HG03469 (cell line): ENCODE measurements at regions not wholly inside any gene's neighbourhood (a gene's known extent, or its start where the extent isn't known, plus 50 kb on each side); places are given as distances from the start of the nearest gene placed in this dataset.
"Not testable (repeated sequence)": the region's sequence is repeated elsewhere in the genome, so short reads cannot be mapped to it uniquely, and the experiment has no call there.

Experiments used
- ATAC-seq: cut with Tn5 transposase; IDR thresholded peaks from one replicate; pipeline ENCODE4 v1.9.1; 2021; ENCODE audit warnings: mild to moderate bottlenecking, moderate library complexity, moderate number of reproducible peaks; ENCODE audit not compliant: unreplicated experiment

- no peak for ATAC-seq
These were observed 128.7 kb upstream of the COL5A2 start for GRCh38 chr2:189308056-189308790.

DNA sequence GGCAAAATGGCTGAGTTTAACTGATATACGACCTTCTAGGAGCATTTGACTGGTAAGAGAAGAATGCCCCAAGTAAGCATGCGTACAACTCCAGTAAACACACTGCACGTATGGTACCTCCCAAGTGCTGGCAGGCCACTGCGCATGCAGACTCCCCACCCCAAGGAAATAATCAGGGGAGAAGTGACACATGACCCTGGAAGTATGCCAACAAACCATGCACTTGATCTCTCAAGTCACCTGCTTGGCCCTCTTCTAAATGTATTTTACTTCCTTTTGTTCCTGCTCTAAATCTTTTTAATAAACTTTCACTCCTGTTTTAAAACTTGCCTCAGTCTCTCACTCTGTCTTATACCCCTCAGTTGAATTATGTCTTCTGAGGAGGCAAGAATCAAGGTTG is 129.8 kb upstream of the COL5A2 start:
- no peak for ATAC-seq

- ATAC-seq, result no peak
These were observed 129.1 kb upstream of the WDR75 start for GRCh38 chr2:189312211-189312610.

- ATAC-seq, result no peak
These were observed 128.6 kb upstream of the WDR75 start for GRCh38 chr2:189312643-189313042.

DNA sequence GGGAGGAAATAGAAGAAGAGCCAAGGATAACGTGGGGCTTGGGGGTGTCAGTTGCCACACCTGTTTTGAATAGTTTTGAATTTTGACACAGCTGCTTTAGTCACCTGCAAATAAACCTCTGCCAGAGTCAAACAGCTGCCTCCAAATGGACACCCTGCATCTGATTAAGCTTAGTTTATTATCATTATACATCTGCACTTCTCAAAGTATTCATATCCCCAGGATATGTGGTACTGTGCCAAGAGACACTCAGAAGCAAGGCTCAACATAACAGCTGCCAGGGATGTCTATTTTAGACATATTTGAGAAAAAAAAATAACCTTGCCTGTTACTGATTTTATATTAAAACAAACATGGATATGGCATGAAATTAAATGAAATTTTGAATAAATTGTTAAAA is 122.5 kb upstream of the WDR75 start:
- ATAC-seq, result no peak

DNA sequence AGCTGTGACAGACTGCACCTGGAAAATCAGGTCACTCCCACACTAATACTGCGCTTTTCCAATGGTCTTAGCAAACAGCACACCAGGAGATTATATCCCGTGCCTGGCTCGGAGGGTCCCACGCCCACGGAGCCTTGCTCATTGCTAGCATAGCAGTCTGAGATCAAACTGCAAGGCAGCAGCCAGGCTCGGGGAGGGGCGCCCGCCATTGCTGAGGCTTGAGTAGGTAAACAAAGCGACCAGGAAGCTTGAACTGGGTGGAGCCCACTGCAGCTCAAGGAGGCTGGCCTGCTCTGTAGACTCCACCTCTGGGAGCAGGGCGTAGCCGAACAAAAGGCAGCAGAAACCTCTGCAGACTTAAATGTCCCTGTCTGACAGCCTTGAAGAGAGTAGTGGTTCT is 121.8 kb upstream of the WDR75 start:
- ATAC-seq, result not testable (repeated sequence)

GRCh38 chr2:189327879-189328847 is 113.1 kb upstream of the WDR75 start:
- no peak for ATAC-seq

DNA sequence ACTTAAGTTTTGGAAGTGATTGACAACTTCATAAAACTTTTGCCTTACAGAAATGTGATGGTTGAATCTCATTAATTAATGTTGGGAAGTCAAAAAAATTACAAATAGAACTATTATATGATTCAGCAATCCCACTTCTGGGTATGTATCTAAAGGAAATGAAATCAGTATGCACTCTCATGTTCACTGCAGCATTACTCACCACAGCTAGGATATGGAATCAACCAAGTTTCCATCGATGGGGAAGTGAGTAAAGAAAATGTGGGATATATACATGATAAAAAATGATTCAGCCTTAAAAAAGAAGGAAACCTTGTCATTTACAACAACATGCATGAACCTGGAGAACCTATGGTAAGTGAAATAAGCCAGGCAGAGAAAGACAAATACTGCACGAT is 112.4 kb upstream of the WDR75 start:
- ATAC-seq, result no peak

DNA sequence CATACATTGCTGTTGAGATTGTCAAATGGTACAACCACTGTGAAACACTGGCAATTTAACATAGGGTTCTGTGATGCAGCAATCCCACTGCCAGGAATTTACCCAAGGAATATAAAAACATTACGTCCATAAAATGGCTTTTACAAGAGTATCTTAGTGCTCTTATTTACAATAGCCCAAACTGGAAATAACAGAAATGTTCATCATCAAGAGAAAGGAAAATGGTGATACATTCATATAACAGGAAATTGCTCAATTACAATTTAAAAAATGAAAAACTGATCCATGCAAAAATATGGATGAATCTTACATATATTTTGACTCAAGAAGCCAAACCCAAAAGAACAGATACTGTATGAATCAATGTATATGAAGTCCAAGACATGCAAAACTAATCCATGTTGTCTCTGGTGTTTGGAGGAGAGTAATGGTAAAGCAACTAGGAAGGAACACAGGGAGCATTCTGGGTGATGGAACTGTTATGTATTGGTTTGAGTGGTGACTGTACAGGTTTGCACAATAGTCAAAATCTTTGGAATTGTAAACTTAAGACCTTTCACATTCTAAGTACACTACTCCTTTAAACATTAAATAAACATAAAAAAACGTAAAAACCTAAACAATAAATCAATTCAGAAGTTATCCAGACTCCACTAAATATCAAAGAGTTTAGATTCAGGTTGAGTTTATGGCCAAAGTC is 104.8 kb upstream of the WDR75 start:
- ATAC-seq, result no peak

DNA sequence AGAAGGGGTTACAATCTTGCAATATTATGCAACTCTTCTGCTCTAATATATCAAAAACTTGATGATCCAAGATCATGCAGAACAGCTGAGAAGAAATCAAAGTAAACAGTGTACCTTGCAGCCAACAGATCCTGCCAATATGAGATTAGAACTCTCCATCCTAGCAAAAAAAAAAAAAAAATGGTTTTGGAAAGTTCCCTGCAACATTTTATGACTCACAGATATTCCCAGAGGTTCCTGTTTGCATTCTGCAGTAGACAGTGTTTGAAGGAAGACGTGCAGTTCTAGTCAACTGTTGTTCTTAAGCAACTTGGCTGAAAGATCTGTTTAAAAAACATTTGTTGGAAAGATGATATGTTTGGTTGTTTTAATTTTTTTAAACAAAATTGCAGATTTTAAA is 103.6 kb upstream of the WDR75 start:
- no peak for ATAC-seq

DNA sequence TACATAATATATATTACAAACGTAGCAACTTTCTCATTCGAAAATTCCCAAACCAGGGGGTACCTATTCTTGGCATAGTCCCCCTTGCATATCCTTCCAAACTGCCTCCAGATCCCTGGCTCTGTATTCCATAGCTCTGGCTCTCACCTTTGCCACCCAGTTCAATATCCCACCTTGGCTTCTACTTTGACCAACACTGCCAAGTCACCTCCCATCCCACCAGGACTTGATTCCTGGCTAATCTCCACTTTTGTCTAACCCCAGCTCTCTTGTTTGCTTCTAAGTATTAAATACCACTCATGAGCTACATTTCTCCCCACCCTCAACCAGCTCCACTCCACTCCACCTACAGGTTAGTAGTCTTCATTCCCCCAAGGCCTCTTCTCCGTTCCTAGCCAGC is 103.2 kb upstream of the WDR75 start:
- no peak for ATAC-seq

GRCh38 chr2:189341077-189341476 is 100.2 kb upstream of the WDR75 start:
- ATAC-seq, result no peak

- no peak for ATAC-seq
These were observed 97.2 kb upstream of the WDR75 start for GRCh38 chr2:189344043-189344442.

DNA sequence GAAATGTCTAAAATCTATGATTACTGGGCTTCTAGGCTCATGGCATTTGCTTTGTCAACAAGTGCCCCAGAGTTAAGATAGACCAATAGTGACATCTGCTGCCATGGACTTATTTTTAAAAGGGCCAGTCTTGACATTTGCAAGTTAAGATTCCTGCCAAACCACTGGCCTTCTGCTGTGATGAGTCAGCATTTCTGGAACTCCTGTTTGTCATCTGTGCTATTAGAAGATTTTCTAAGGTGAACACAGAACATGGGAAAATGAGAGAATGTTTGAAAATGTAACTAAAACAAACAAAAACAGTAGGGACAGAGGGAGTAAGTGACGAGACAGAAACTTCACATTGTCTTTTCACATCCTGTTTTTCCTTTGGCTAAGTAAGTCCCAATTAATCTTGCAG is 93.7 kb upstream of the WDR75 start:
- no peak for ATAC-seq

- no peak for ATAC-seq
These were observed 92.9 kb upstream of the WDR75 start for GRCh38 chr2:189348369-189348768.

- ATAC-seq, result no peak
These were observed 90.6 kb upstream of the WDR75 start for GRCh38 chr2:189350540-189351209.

DNA sequence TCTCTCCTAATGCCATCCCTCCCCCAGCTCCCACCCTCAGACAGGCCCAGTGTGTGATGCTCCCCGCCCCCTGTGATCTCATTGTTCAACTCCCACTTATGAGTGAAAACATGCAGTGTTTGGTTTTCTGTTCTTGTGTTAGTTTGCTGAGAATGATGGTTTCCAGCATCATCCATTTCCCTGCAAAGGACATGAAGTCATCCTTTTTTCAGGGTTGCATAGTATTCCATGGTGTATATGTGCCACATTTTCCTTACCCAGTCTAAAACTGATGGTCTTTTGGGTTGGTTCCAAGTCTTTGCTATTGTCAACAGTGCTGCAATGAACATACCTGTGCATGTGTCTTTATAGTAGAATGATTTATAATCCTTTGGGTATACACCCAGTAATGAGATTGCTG is 89.3 kb upstream of the WDR75 start:
- ATAC-seq, result not testable (repeated sequence)

- not testable (repeated sequence) for ATAC-seq
These were observed 83.9 kb upstream of the WDR75 start for GRCh38 chr2:189357375-189357774.

DNA sequence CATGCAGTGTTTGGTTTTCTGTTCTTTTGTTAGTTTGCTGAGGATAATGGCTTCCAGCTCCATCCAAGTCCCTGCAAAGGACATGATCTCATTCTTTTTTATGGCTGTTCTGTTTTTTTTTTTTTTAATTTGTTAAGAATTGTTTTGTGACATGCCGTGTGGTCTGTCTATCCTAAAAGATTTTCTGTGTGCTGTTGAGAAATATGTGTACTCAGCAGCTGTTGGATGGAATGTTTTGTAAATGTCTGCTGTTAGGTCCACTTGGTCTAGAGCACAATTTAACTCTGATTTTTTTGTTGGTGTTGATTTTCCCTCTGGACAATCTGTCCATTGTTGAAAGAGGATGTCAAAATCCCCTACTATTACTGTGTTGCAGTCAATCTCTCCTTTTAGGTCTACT is 80.4 kb upstream of the WDR75 start:
- ATAC-seq, result no peak

GRCh38 chr2:189362283-189362682 is 79.0 kb upstream of the WDR75 start:
- no peak for ATAC-seq

DNA sequence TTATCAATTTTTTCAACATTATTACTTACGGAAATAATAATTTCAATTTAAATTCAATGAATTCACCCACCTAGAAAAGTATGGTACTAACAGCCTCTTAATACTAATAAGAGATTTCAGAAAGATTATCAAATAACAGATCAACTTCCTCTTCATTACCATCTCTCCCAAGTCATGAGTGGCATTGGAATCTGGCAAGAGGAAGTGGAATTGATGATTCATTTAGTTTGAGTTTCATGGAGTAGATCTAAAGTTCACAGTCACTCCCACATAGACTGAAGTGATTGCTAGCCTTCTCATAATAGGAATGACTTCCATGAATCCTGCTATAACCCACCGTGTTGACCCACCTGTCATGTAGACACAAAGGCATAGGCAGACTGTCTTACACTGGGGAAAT is 77.7 kb upstream of the WDR75 start:
- no peak for ATAC-seq
